GM21515 (cell line): ENCODE measurements at regions not wholly inside any gene's neighbourhood (a gene's known extent, or its start where the extent isn't known, plus 50 kb on each side); places are given as distances from the start of the nearest gene placed in this dataset.

ENCODE experiments used
- ATAC-seq: cut with Tn5 transposase; IDR thresholded peaks from one replicate; pipeline ENCODE4 v1.9.1; 2021; ENCODE audit not compliant: unreplicated experiment

- no peak for ATAC-seq
Observed at GRCh38 chr4:22122062-22122461, 173.5 kb upstream of the KCNIP4 start.

GRCh38 chr4:22115262-22115661, 166.7 kb upstream of the KCNIP4 start:
- no peak for ATAC-seq

- ATAC-seq: no peak
Observed at GRCh38 chr4:22103768-22104167, 155.2 kb upstream of the KCNIP4 start.

- ATAC-seq: no peak
Observed at GRCh38 chr4:22099896-22100295, 151.3 kb upstream of the KCNIP4 start.

GRCh38 chr4:22097596-22097995, 149.0 kb upstream of the KCNIP4 start:
- no peak for ATAC-seq

- ATAC-seq: no peak
Observed at GRCh38 chr4:22094217-22094616, 145.6 kb upstream of the KCNIP4 start.

GRCh38 chr4:22093126-22093525, 144.6 kb upstream of the KCNIP4 start:
- no peak for ATAC-seq

- no peak for ATAC-seq
Observed at GRCh38 chr4:22091906-22092305, 143.3 kb upstream of the KCNIP4 start.

- no peak for ATAC-seq
Observed at GRCh38 chr4:22091352-22091717, 142.8 kb upstream of the KCNIP4 start.

GRCh38 chr4:22090661-22091351, 142.2 kb upstream of the KCNIP4 start:
- ATAC-seq: no peak

- no peak for ATAC-seq
Observed at GRCh38 chr4:22077571-22077970, 129.0 kb upstream of the KCNIP4 start.

- no peak for ATAC-seq
Observed at GRCh38 chr4:22072726-22073125, 124.2 kb upstream of the KCNIP4 start.

- no peak for ATAC-seq
Observed at GRCh38 chr4:22072240-22072639, 123.7 kb upstream of the KCNIP4 start.

GRCh38 chr4:22071749-22072148, 123.2 kb upstream of the KCNIP4 start:
- peak; percentile 88 for ATAC-seq

- no peak for ATAC-seq
Observed at GRCh38 chr4:22070256-22070655, 121.7 kb upstream of the KCNIP4 start.

- ATAC-seq: no peak
Observed at GRCh38 chr4:22063613-22064012, 115.0 kb upstream of the KCNIP4 start.

- no peak for ATAC-seq
Observed at GRCh38 chr4:22062676-22063075, 114.1 kb upstream of the KCNIP4 start.

GRCh38 chr4:22055954-22056353, 107.4 kb upstream of the KCNIP4 start:
- no peak for ATAC-seq

GRCh38 chr4:22052076-22052475, 103.5 kb upstream of the KCNIP4 start:
- ATAC-seq: no peak

GRCh38 chr4:22048323-22048722, 99.8 kb upstream of the KCNIP4 start:
- no peak for ATAC-seq

- ATAC-seq: no peak
Observed at GRCh38 chr4:22047793-22048192, 99.2 kb upstream of the KCNIP4 start.

- no peak for ATAC-seq
Observed at GRCh38 chr4:22045051-22045630, 96.6 kb upstream of the KCNIP4 start.

- ATAC-seq: no peak
Observed at GRCh38 chr4:22031423-22031822, 82.9 kb upstream of the KCNIP4 start.
